ENCODE measurements at regions not wholly inside any gene's neighbourhood (a gene's known extent, or its start where the extent isn't known, plus 50 kb on each side); places are given as distances from the start of the nearest gene placed in this dataset.

DNA sequence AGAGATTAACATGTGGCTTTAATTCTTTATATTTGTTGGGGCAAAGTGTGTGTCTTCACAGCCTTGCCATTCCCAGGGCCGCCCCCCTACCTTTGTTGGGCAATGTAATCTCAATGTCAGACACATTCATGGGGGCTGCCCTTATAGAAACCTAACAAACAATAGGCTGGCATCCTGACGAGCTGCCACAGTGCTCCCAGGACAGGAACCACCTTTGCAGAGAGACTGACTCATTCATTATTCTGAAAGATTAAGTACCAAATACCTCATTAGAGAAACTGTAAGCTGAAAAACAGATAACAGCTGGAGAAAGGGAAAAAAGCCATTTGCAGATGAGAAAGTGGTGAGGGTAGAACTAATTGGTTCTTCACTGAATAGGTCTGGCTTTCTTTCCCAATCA lies 1587.5 kb upstream of the PIK3C3 start:
- no peak for DNase-seq (ENCODE audit: low read depth in 1 of 2, low spot score in 1 of 2)
- TF ChIP-seq, protein P1, sequence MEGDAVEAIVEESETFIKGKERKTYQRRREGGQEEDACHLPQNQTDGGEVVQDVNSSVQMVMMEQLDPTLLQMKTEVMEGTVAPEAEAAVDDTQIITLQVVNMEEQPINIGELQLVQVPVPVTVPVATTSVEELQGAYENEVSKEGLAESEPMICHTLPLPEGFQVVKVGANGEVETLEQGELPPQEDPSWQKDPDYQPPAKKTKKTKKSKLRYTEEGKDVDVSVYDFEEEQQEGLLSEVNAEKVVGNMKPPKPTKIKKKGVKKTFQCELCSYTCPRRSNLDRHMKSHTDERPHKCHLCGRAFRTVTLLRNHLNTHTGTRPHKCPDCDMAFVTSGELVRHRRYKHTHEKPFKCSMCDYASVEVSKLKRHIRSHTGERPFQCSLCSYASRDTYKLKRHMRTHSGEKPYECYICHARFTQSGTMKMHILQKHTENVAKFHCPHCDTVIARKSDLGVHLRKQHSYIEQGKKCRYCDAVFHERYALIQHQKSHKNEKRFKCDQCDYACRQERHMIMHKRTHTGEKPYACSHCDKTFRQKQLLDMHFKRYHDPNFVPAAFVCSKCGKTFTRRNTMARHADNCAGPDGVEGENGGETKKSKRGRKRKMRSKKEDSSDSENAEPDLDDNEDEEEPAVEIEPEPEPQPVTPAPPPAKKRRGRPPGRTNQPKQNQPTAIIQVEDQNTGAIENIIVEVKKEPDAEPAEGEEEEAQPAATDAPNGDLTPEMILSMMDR (IDR thresholded peaks at IDR 0.05; ENCODE audit: low read depth, low read length) = no peak

DNA sequence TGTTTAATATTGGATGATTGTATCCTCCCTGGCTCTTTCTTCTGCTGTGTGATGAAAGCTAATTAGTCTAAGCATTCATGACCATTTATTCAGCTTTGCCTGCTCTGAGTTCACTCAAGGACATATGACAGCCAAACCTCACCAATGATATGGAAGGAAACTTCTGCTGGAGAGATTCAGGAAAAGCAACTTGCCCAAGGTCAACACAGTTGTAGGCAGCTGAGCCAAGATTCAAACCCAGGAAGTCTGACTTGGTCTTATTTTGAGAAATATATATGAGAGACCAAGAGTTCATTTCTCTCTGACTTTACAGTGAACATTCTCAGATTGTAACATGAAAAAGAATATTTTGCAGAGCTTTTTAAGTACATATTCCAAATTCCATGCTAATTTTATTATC lies 1588.5 kb upstream of the PIK3C3 start:
- Histone ChIP-seq H3K36me3 (no peaks in the 10 kb centered on the region), H3K4me3 (no peak overlapping the region), H3K4me1 (ENCODE audit: low read depth) (no peaks in the 10 kb centered on the region), H3K27ac (no peak overlapping the region), H3K27me3 (no peaks in the 10 kb centered on the region), H3K9me3 (ENCODE audit: low read depth) (no peaks in the 10 kb centered on the region)
- no peak for DNase-seq (ENCODE audit: low read depth in 1 of 2, low spot score in 1 of 2)
- TF ChIP-seq, protein P1 (IDR thresholded peaks at IDR 0.05; ENCODE audit: low read depth, low read length) = no peak

More for the DNA sequence above, 1587.5 kb upstream of the PIK3C3 start:
- H3K27me3 ChIP-seq = no peaks in the 10 kb centered on the region
- no peak overlapping the region for H3K27ac ChIP-seq
- no peaks in the 10 kb centered on the region for H3K9me3 ChIP-seq (ENCODE audit: low read depth)
- no peaks in the 10 kb centered on the region for H3K4me1 ChIP-seq (ENCODE audit: low read depth)
- no peaks in the 10 kb centered on the region for H3K36me3 ChIP-seq
- no peak overlapping the region for H3K4me3 ChIP-seq

DNA sequence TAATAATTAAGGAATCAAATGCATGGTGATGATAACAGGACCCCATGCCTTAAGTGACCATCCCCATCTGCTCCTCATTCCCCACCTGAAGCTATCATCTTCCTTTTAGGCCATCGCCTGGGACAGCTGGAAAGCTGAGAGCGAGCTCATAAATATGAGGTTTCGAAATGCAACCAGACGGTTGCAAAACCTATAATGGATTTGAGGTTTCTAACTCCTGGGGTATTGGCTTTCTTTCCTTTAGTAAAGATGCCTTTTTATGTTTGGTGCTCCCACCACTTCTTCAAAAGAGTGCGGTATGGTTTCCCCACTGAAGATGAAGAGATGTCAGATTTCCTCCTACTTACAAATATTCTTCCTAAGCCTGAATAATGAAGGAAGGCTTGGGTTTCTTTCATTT lies 1589.5 kb upstream of the PIK3C3 start:
- Histone ChIP-seq H3K36me3 (no peaks in the 10 kb centered on the region), H3K4me1 (ENCODE audit: low read depth) (no peaks in the 10 kb centered on the region), H3K27ac (no peak overlapping the region), H3K27me3 (no peaks in the 10 kb centered on the region), H3K4me3 (no peak overlapping the region), H3K9me3 (ENCODE audit: low read depth) (no peaks in the 10 kb centered on the region)
- no peak for DNase-seq (ENCODE audit: low read depth in 1 of 2, low spot score in 1 of 2)
- TF ChIP-seq, protein P1 (IDR thresholded peaks at IDR 0.05; ENCODE audit: low read depth, low read length) = no peak

DNA sequence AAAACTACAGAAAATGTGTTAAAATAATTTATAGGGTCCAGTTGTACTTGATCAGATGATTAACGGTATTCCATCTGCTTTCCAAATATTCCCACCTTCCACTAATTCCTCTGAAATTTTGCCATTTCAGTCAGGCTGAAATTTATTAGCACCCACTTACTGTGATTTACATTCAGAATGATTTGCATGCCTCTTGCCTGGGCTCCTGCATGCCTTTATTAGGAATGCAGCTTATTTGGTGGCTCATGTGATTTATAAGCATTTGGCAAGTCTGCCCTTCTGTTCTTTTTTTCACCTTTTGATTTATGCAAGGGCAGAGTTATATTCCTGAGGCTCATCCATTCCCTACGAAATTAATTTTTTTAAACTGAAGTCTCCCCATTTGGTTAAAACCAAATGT lies 1594.5 kb upstream of the PIK3C3 start:
- Histone ChIP-seq H3K4me3 (no peak overlapping the region), H3K27me3 (no peaks in the 10 kb centered on the region), H3K9me3 (ENCODE audit: low read depth) (no peaks in the 10 kb centered on the region), H3K36me3 (no peaks in the 10 kb centered on the region), H3K4me1 (ENCODE audit: low read depth) (no peaks in the 10 kb centered on the region), H3K27ac (no peak overlapping the region)
- TF ChIP-seq, protein P1 (IDR thresholded peaks at IDR 0.05; ENCODE audit: low read depth, low read length) = no peak
- DNase-seq (ENCODE audit: low read depth in 1 of 2, low spot score in 1 of 2) = no peak

DNA sequence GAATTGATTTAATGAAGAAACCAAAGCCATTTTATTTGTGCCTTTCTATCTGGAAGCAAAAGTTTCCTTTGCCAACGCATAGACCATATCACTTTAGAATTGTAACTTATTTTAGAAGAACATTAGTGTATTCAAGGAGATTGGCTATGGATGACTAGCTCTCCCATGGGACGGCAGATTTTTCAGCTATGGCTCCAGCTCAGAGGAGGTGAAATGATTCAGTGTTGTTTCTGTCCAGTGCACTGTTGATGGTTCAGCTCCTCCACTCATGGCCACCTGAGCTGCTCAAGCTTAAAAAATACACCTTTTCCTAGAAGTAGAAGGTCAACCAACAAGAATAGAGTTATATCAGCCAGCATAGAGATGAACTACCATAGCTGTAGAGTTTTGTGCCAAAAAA lies 1597.5 kb upstream of the PIK3C3 start:
- no peaks in the 10 kb centered on the region for H3K36me3 ChIP-seq
- no peak for DNase-seq (ENCODE audit: low read depth in 1 of 2, low spot score in 1 of 2)
- H3K4me3 ChIP-seq = no peak overlapping the region
- H3K9me3 ChIP-seq (ENCODE audit: low read depth) = no peaks in the 10 kb centered on the region
- H3K27me3 ChIP-seq = no peaks in the 10 kb centered on the region
- no peak overlapping the region for H3K27ac ChIP-seq
- TF ChIP-seq, protein P1 (IDR thresholded peaks at IDR 0.05; ENCODE audit: low read depth, low read length) = no peak
- no peaks in the 10 kb centered on the region for H3K4me1 ChIP-seq (ENCODE audit: low read depth)

DNA sequence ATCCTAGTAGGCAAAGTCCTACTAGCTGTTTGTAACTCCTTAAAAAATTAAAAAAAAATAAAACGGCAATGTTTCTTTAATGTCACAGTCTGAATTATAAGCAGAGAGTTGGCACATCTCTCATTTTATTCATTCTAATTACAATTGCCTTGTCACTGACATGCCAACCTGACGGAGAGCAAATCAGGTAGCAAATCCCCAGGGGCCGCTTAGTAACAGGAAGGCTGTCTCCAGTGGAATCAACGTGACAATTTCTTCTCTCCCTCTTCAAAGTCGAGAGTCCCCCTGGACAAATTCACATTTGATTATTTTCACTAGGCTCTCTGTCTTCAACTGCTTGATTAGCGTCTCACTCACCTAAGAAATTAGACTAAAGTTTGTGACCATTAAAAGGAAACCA lies 1598.9 kb upstream of the PIK3C3 start:
- DNase-seq (ENCODE audit: low read depth in 1 of 2, low spot score in 1 of 2) = no peak
- TF ChIP-seq, protein P1 (IDR thresholded peaks at IDR 0.05; ENCODE audit: low read depth, low read length) = no peak
- Histone ChIP-seq H3K9me3 (ENCODE audit: low read depth) (no peaks in the 10 kb centered on the region), H3K27me3 (no peaks in the 10 kb centered on the region), H3K36me3 (no peaks in the 10 kb centered on the region), H3K4me1 (ENCODE audit: low read depth) (no peaks in the 10 kb centered on the region), H3K4me3 (no peak overlapping the region), H3K27ac (no peak overlapping the region)

Measured in cardiac muscle cell (in vitro differentiated cells and primary cell).